Large intestine (tissue), 3 donors: ENCODE measurements at regions not wholly inside any gene's neighbourhood (a gene's known extent, or its start where the extent isn't known, plus 50 kb on each side); places are given as distances from the start of the nearest gene placed in this dataset.
A peak's percentile ranks its signal among the peaks of the same experiment; 100 is the strongest.
"Not testable (repeated sequence)": the region's sequence is repeated elsewhere in the genome, so short reads cannot be mapped to it uniquely, and the experiment has no call there.

Experiments
- DNase-seq, 2 donors: peaks; one replicate each; pipeline versions ENCODE4 v3.0.0 to v3.0.0-alpha.2; 2013
- H3K27ac ChIP-seq: one replicate; pipeline ENCODE4 v1.5.1; 2013; ENCODE audit warnings: low read length
- H3K27me3 ChIP-seq: 2 replicates; pipeline ENCODE4 v1.6.1; 2013; ENCODE audit warnings: low read length; ENCODE audit not compliant: control insufficient read depth, insufficient read depth
- H3K36me3 ChIP-seq: 2 replicates; pipeline ENCODE4 v1.6.1; 2013; ENCODE audit warnings: low read length; ENCODE audit not compliant: control insufficient read depth, insufficient read depth
- H3K4me1 ChIP-seq: one replicate; pipeline ENCODE4 v1.6.1; 2013; ENCODE audit warnings: low read length; ENCODE audit not compliant: control insufficient read depth, insufficient read depth
- H3K4me3 ChIP-seq: one replicate; pipeline ENCODE4 v1.5.1; 2013; ENCODE audit warnings: low read length
- H3K9me3 ChIP-seq: one replicate; pipeline ENCODE4 v1.6.1; 2013; ENCODE audit warnings: mild to moderate bottlenecking, low read depth, low read length, moderate library complexity; ENCODE audit not compliant: control insufficient read depth
- WGBS: methylation state at CpG from one replicate; pipeline ENCODE4 v1.1.5; 2013; ENCODE audit warnings: low lambda C conversion rate; ENCODE audit not compliant: insufficient coverage; 5-methylcytosine and 5-hydroxymethylcytosine counted together

DNA sequence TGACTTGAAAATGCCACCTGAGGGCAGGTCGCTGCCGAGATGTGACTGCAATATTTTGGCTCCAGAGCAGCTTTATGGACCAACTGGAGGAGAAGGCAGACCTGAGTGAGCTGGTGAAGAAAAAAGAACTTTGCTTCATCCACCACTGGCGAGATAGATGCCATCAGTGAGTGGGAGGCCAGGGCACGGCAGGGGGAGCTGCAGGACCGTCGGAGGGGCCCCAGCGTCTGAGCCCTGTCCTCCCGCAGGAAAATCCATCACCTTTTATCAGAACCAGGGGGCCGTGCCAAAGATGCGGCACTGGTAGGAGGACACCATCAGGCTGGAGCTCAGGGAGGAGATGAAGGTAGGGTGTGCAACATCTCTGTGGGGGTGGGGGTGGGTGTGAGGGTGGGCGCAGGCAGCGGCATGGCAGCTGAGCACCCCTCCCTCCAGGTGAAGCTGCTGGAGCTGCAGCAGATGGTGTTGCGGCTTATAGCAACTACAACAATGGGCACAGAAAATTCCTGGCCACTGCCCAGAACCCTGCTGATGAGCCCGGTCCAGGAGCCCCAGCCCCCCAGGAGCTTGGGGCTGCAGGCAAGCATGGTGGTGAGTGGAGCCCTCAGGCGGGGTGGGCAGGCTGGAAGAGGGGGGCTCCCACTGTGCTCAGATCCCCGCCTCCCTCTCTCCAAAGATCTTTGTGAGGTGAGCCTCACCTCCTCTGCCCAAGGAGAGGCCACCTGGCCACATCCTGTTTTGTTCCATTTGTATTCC, 102.4 kb upstream of the FAN1 start:
- not testable (repeated sequence) for DNase-seq, H3K27ac ChIP-seq, H3K36me3 ChIP-seq, H3K4me1 ChIP-seq, H3K9me3 ChIP-seq, H3K4me3 ChIP-seq, H3K27me3 ChIP-seq
- WGBS: no CpG with 5 or more reads among the region's 16 CpGs

DNA sequence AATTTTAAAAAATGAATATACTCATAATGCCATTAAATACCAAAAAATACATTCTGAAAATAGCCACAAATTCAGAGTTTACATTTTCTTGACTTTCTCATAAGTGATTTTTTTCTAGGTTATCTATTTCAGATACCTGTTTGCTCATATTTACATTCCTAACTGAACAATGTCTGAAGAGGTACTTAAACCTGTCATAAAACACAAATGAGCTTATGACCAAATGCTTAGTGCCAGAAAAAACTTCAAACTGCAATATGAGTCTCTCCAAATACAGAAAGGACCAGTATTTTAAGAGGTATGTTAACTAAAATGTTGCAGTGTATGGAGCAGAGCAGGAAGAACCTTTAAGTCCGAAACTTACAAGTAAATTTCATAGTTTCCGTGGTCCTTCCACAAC, 101.7 kb upstream of the FAN1 start:
- not testable (repeated sequence) for H3K36me3 ChIP-seq, DNase-seq, H3K4me3 ChIP-seq, H3K9me3 ChIP-seq, H3K27ac ChIP-seq, H3K27me3 ChIP-seq, H3K4me1 ChIP-seq
- no CpG with 5 or more reads among the region's 2 CpGs for WGBS

- H3K36me3 ChIP-seq, H3K27ac ChIP-seq, H3K4me3 ChIP-seq, DNase-seq, H3K27me3 ChIP-seq, H3K9me3 ChIP-seq, H3K4me1 ChIP-seq: not testable (repeated sequence)
- no CpG with 5 or more reads among the region's 15 CpGs for WGBS
Measured at GRCh38 chr15:30803703-30804102, 100.0 kb upstream of the FAN1 start.

DNA sequence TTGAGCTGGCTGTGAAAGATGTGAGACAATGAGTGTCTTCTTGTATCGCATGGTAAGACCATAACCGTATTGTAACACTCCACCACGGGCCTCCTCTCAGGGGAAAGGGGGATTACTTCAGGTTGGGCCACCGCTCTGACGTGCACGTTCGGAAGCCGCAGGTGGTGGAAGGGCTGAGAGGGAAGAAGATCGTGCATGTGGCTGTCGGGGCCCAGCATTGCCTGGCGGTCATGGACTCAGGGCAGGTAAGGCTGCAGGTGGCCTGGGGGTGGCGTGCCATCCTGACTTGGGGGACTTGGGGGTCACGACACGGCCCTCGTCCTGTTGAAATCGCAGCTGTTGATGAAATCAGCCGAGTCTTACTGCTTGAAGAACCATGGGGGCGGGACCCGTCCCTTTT, 87.3 kb upstream of the FAN1 start:
- H3K36me3 ChIP-seq: no peaks in the 10 kb centered on the region
- no CpG with 5 or more reads among the region's 19 CpGs for WGBS
- H3K4me3 ChIP-seq: no peak overlapping the region
- no peak overlapping the region for H3K27ac ChIP-seq
- no peaks in the 10 kb centered on the region for H3K4me1 ChIP-seq
- no peaks in the 10 kb centered on the region for H3K9me3 ChIP-seq
- no peaks in the 10 kb centered on the region for H3K27me3 ChIP-seq
- DNase-seq: no peak

DNA sequence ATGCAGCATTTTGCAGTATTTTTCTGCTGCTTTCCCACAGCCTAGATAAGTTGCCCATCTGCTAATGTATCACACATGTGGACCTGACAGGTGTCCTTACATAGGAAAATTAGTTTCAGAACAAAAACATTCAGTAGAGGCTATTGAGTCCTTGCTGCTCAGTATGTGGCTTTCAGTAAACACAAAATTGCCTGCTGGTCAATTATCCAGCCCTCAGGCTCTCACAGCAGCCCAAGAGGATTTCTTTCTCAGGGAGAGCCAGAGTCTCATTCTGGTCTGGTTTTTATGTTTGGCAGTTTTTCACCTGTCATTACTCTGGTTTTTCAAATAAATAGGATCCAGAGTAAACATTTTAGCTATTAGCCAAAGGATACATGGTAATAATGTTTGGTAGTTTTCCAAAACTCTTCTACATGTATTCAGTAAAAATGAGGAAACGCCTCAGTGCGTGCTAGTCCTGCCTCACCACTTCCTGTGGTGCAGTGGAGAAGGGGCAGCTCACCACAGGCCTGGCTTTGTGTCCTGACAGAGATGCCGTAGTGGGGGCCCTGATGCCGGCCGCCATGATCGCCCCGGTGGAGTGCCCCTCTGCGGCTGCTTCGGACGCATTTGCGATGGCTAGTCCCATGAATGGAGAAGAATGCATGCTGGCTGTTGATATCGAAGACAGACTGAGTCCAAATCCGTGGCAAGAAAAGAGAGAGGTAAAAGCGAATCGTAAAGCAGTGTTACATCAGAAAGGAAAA, 80.5 kb upstream of the FAN1 start:
- H3K27ac ChIP-seq, H3K27me3 ChIP-seq, H3K36me3 ChIP-seq, H3K9me3 ChIP-seq, H3K4me3 ChIP-seq, H3K4me1 ChIP-seq, DNase-seq: not testable (repeated sequence)
- 85% methylated on average over 4 of the region's 15 CpGs for WGBS

GRCh38 chr15:30824518-30825195, 79.1 kb upstream of the FAN1 start:
- WGBS: 80% methylated on average over 1 of the region's 14 CpGs
- Histone ChIP-seq H3K27me3 (no peaks in the 10 kb centered on the region), H3K4me1 (no peaks in the 10 kb centered on the region), H3K9me3 (no peaks in the 10 kb centered on the region), H3K36me3 (no peaks in the 10 kb centered on the region), H3K4me3 (no peak overlapping the region), H3K27ac (no peak overlapping the region)
- DNase-seq: no peak

GRCh38 chr15:30827625-30828303, 76.0 kb upstream of the FAN1 start:
- Histone ChIP-seq H3K27me3 (no peaks in the 10 kb centered on the region), H3K4me1 (no peaks in the 10 kb centered on the region), H3K9me3 (no peaks in the 10 kb centered on the region), H3K36me3 (no peaks in the 10 kb centered on the region), H3K27ac (peak overlapping the region; percentile 42), H3K4me3 (no peak overlapping the region)
- peak; percentile 2 to 37 for DNase-seq
- 80% methylated on average over 1 of the region's 10 CpGs for WGBS

- H3K4me1 ChIP-seq, H3K4me3 ChIP-seq, H3K27me3 ChIP-seq, H3K36me3 ChIP-seq, H3K9me3 ChIP-seq: not testable (repeated sequence)
- peak; percentile 13 to 58 for DNase-seq
- WGBS: no CpG with 5 or more reads among the region's 8 CpGs
- peak overlapping the region; percentile 43 for H3K27ac ChIP-seq
Measured at GRCh38 chr15:30828304-30828639, 75.4 kb upstream of the FAN1 start.

DNA sequence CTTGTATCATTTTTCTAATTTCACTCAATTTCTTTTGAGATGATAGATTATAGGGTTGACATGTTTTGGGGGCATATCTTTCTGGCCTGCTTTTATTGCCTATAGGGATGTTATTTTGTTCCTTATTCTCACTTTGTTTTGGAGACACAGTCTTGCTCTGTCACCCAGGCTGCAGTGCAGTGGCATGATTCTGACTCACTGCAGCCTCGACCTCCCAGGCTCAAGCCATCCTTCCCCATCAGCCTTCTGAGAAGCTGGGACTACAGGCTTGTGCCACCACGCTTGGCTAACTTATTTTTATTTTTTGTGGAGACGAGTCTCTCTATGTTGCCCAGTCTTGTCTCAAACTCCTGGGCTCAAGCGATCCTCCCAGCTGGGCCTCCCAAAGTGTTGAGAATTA, 72.8 kb upstream of the FAN1 start:
- no peaks in the 10 kb centered on the region for H3K36me3 ChIP-seq
- no peak overlapping the region for H3K27ac ChIP-seq
- H3K4me3 ChIP-seq: no peak overlapping the region
- WGBS: 100% methylated on average over 2 of the region's 4 CpGs
- no peaks in the 10 kb centered on the region for H3K4me1 ChIP-seq
- H3K9me3 ChIP-seq: no peaks in the 10 kb centered on the region
- no peaks in the 10 kb centered on the region for H3K27me3 ChIP-seq
- no peak for DNase-seq

DNA sequence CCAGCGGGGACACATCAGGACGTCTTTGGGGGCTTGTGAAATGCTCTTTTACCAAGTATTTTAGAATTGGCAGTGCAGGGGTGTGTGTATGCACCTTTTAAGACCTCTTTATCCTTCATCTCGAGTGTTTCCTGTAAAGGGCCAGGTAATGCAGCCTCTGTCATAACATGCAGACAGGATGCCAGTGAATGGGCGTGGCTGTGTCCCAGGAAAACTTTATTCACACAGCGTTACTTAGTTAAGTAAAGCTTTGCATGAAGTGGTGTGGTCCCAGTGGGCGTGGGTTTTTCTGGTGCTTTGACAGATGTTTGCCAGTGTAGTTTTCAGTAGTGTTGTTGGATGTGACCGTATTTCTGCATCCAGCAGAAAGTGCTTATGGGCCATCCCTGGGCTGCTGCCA, 70.3 kb upstream of the FAN1 start:
- H3K4me3 ChIP-seq, DNase-seq, H3K27me3 ChIP-seq, H3K27ac ChIP-seq, H3K9me3 ChIP-seq, H3K4me1 ChIP-seq, H3K36me3 ChIP-seq: not testable (repeated sequence)
- no CpG with 5 or more reads among the region's 7 CpGs for WGBS
